Gastrocnemius medialis (tissue), 4 donors: ENCODE measurements at regions not wholly inside any gene's neighbourhood (a gene's known extent, or its start where the extent isn't known, plus 50 kb on each side); places are given as distances from the start of the nearest gene placed in this dataset.

Experiments
- CTCF ChIP-seq, 5 experiments: fragments of 450-650 bp in 3 of 5; fragments of 200-600 bp in 2 of 5; sonication (generic) in 2 of 5; IDR thresholded peaks in 4 of 5; conservative IDR thresholded peaks in 1 of 5; 1 replicate in 4 of 5; 2 replicates in 1 of 5; pipeline ENCODE4 v1.5.1; 2016 to 2019; ENCODE audit warnings: antibody characterized with exemption in 5 of 5, mild to moderate bottlenecking in 3 of 5, moderate library complexity in 3 of 5
- POLR2A ChIP-seq, 2 donors: fragments of 450-650 bp; IDR thresholded peaks; one replicate each; pipeline ENCODE4 v1.6.1; 2017; ENCODE audit warnings: antibody characterized with exemption in 2 of 2, mild to moderate bottlenecking in 2 of 2, moderate library complexity in 2 of 2

- TF ChIP-seq CTCF (IDR thresholded peaks at IDR 0.05 in 4 of 5, conservative IDR thresholded peaks at IDR 0.05 in 1 of 5) (no peak), POLR2A (IDR thresholded peaks at IDR 0.05) (no peak)
These were observed 115.8 kb downstream of the TSEN15 start for GRCh38 chr1:184167352-184167751.
